ENCODE measurements at regions not wholly inside any gene's neighbourhood (a gene's known extent, or its start where the extent isn't known, plus 50 kb on each side); places are given as distances from the start of the nearest gene placed in this dataset.

DNA sequence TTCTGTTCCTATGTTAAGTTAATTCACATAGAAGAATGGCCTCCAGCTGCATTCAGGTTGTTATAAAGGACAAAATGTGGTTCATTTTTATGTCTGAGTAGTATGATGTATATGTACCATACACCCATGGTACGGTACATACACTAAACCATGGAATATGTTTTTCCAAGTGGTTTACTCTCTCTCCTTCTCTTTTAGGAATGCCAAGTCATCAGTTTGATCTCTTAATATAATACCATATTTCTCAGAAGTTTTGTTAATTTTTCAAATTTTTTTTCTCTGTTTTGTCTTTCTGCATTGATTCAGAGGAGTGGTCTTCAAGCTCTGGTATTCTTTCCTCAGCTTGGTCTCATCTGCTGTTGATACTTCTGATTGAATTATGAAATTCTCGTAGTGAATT, 230.9 kb downstream of the DSEL start:
- Mint-ChIP-seq H3K27me3 (ENCODE audit: low read depth) (no peaks in the 10 kb centered on the region), H3K27ac (ENCODE audit: unreplicated experiment) (no peak overlapping the region), H3K9me3 (ENCODE audit: low read depth) (no peaks in the 10 kb centered on the region), H3K4me3 (ENCODE audit: unreplicated experiment) (no peak overlapping the region), H3K4me1 (ENCODE audit: low read depth) (peaks cover 24% of the 10 kb centered on the region), H3K36me3 (ENCODE audit: low read depth) (no peaks in the 10 kb centered on the region)
- TF ChIP-seq, protein P1, sequence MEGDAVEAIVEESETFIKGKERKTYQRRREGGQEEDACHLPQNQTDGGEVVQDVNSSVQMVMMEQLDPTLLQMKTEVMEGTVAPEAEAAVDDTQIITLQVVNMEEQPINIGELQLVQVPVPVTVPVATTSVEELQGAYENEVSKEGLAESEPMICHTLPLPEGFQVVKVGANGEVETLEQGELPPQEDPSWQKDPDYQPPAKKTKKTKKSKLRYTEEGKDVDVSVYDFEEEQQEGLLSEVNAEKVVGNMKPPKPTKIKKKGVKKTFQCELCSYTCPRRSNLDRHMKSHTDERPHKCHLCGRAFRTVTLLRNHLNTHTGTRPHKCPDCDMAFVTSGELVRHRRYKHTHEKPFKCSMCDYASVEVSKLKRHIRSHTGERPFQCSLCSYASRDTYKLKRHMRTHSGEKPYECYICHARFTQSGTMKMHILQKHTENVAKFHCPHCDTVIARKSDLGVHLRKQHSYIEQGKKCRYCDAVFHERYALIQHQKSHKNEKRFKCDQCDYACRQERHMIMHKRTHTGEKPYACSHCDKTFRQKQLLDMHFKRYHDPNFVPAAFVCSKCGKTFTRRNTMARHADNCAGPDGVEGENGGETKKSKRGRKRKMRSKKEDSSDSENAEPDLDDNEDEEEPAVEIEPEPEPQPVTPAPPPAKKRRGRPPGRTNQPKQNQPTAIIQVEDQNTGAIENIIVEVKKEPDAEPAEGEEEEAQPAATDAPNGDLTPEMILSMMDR (IDR thresholded peaks at IDR 0.05), result no peak
- DNase-seq (ENCODE audit: low spot score), result no peak

DNA sequence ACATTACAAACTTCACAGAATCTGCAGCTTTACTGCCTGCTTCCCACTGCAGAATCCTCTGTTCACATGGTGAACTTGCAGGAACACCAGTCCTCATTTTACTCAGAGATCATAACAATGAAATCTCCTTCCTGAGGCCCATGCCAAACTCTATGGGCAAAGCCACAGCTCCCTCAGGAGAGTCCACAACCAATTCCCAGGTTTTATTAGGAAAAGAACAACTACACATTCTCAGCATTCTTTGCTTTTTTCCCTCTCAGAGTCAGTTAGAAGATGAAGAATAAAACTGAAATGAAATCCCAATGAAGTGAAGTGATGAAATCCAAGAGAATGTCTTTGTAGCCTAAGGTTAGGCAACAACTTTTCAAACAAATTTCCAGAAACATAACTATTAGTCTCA, 233.7 kb downstream of the DSEL start:
- H3K4me3 Mint-ChIP-seq (ENCODE audit: unreplicated experiment), result no peak overlapping the region
- peak overlapping the region; percentile 67 for H3K27ac Mint-ChIP-seq (ENCODE audit: unreplicated experiment)
- TF ChIP-seq, protein P1 (IDR thresholded peaks at IDR 0.05), result no peak
- no peaks in the 10 kb centered on the region for H3K9me3 Mint-ChIP-seq (ENCODE audit: low read depth)
- DNase-seq (ENCODE audit: low spot score), result no peak
- H3K4me1 Mint-ChIP-seq (ENCODE audit: low read depth), result peaks cover 30% of the 10 kb centered on the region
- H3K36me3 Mint-ChIP-seq (ENCODE audit: low read depth), result no peaks in the 10 kb centered on the region
- H3K27me3 Mint-ChIP-seq (ENCODE audit: low read depth), result no peaks in the 10 kb centered on the region

DNA sequence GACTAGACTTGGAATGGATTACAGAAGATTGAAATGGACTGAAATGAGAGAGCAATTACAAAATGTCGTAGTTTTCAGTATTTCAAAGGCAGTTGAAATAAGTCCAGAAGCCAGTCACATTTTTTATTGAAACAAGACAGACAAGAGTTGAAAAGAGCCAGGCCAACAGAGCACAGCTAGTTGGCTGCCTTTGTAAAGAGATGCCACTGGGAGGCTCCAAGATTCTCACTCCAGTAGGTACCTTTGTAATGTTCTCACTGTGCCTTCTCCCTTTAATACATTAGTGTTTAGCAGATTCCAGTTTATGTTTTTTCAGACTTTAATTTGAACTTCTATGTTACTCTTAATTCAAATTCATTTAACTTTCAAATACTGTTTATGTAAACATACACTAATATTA, 234.8 kb downstream of the DSEL start:
- DNase-seq (ENCODE audit: low spot score), result no peak
- Mint-ChIP-seq H3K4me1 (ENCODE audit: low read depth) (peaks cover 30% of the 10 kb centered on the region), H3K9me3 (ENCODE audit: low read depth) (no peaks in the 10 kb centered on the region), H3K27me3 (ENCODE audit: low read depth) (no peaks in the 10 kb centered on the region), H3K36me3 (ENCODE audit: low read depth) (no peaks in the 10 kb centered on the region), H3K4me3 (ENCODE audit: unreplicated experiment) (no peak overlapping the region), H3K27ac (ENCODE audit: unreplicated experiment) (no peak overlapping the region)
- TF ChIP-seq, protein P1 (IDR thresholded peaks at IDR 0.05), result peak; percentile 39

DNA sequence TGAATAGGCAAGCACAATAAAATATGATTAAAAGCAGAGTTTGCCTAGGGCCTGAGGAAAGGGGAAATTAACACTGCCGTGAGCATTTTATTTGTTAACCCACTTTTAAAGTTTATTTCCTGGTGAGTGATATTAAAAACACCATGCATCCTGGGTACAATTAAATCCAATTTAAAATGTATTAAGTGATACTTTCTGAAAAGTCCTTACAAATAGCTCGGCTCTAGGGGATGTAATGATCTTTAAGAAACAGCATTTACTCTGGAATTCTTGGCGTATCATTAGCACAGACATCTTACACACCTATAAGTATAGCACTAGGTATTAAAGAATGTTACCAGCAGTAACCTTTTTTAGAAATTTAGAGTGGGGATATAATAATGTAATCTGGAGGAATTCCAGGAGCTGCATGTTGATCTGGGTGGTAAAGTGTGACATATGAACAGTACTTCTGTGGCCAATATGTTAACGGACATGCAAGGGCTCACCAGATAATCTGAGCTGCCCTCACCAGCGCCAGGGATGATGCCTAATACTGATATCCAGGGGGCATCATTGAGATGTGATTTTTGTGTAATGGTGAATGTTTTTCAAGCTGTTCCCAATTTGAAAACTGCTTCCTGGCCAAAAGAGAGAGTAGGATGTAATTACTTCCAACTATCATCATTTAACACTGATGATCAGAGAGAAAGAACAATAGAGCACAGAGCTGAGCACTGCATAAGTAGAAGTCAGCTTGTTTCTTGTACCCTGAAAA, 235.9 kb downstream of the DSEL start:
- Mint-ChIP-seq H3K36me3 (ENCODE audit: low read depth) (no peaks in the 10 kb centered on the region), H3K9me3 (ENCODE audit: low read depth) (no peaks in the 10 kb centered on the region), H3K27ac (ENCODE audit: unreplicated experiment) (no peak overlapping the region), H3K4me1 (ENCODE audit: low read depth) (peaks cover 34% of the 10 kb centered on the region), H3K4me3 (ENCODE audit: unreplicated experiment) (no peak overlapping the region), H3K27me3 (ENCODE audit: low read depth) (no peaks in the 10 kb centered on the region)
- TF ChIP-seq, protein P1 (IDR thresholded peaks at IDR 0.05), result no peak
- DNase-seq (ENCODE audit: low spot score), result no peak

DNA sequence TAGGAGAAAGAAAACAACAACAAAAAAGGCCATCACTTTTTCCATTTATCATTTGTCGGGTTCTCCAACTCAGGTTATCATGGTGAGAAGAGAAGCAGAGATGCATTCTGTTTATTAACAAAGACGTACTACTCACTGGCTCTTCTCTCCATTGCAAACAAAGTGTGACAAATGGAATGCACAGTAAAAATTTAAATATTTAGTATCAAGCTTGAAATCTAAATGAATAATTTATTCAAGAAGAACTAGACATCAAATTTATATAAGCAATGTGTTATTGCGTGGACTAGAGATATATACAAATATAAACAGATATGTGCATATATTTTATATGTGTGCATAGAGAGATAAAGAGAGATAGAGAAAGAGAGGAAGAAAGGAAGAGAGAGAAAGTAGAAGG, 236.5 kb downstream of the DSEL start:
- Mint-ChIP-seq H3K4me3 (ENCODE audit: unreplicated experiment) (no peak overlapping the region), H3K36me3 (ENCODE audit: low read depth) (no peaks in the 10 kb centered on the region), H3K27me3 (ENCODE audit: low read depth) (no peaks in the 10 kb centered on the region), H3K9me3 (ENCODE audit: low read depth) (no peaks in the 10 kb centered on the region), H3K27ac (ENCODE audit: unreplicated experiment) (no peak overlapping the region), H3K4me1 (ENCODE audit: low read depth) (peaks cover 34% of the 10 kb centered on the region)
- DNase-seq (ENCODE audit: low spot score), result no peak
- TF ChIP-seq, protein P1 (IDR thresholded peaks at IDR 0.05), result no peak

Data from chondrocyte (in vitro differentiated cells).